ENCODE measurements at regions not wholly inside any gene's neighbourhood (a gene's known extent, or its start where the extent isn't known, plus 50 kb on each side); places are given as distances from the start of the nearest gene placed in this dataset.

- peak; percentile 98 for DNase-seq (ENCODE audit: low read depth)
Measured at GRCh38 chr3:187986514-187986934, 167.4 kb upstream of the LPP start.

GRCh38 chr3:187987187-187987586 is 166.8 kb upstream of the LPP start:
- H3K36me3 ChIP-seq (ENCODE audit: control insufficient read depth, insufficient read depth, low read length), result no peaks in the 10 kb centered on the region
- no peak for TF ChIP-seq CTCF (IDR thresholded peaks at IDR 0.05; ENCODE audit: insufficient read depth, low read length, severe bottlenecking)
- no peaks in the 10 kb centered on the region for H3K27me3 ChIP-seq (ENCODE audit: control insufficient read depth, insufficient read depth, low read length)
- H3K4me3 ChIP-seq (ENCODE audit: low read depth, low read length), result no peak overlapping the region
- DNase-seq (ENCODE audit: low read depth), result peak; percentile 33
- no peak for FAIRE-seq

More at GRCh38 chr3:187986514-187986934, 167.4 kb upstream of the LPP start:
- no peaks in the 10 kb centered on the region for H3K27me3 ChIP-seq (ENCODE audit: control insufficient read depth, insufficient read depth, low read length)
- no peak overlapping the region for H3K4me3 ChIP-seq (ENCODE audit: low read depth, low read length)
- H3K36me3 ChIP-seq (ENCODE audit: control insufficient read depth, insufficient read depth, low read length), result no peaks in the 10 kb centered on the region
- peak; percentile 47 for FAIRE-seq
- TF ChIP-seq CTCF (IDR thresholded peaks at IDR 0.05; ENCODE audit: insufficient read depth, low read length, severe bottlenecking), result peak; percentile 2

- no peak for TF ChIP-seq CTCF (IDR thresholded peaks at IDR 0.05; ENCODE audit: insufficient read depth, low read length, severe bottlenecking)
- Histone ChIP-seq H3K36me3 (ENCODE audit: control insufficient read depth, insufficient read depth, low read length) (no peaks in the 10 kb centered on the region), H3K4me3 (ENCODE audit: low read depth, low read length) (no peak overlapping the region), H3K27me3 (ENCODE audit: control insufficient read depth, insufficient read depth, low read length) (no peaks in the 10 kb centered on the region)
- DNase-seq (ENCODE audit: low read depth), result no peak
- FAIRE-seq, result no peak
Measured at GRCh38 chr3:187987924-187988323, 166.0 kb upstream of the LPP start.

GRCh38 chr3:187989575-187990153 is 164.3 kb upstream of the LPP start:
- DNase-seq (ENCODE audit: low read depth) (no peak), FAIRE-seq (no peak)
- no peaks in the 10 kb centered on the region for H3K27me3 ChIP-seq (ENCODE audit: control insufficient read depth, insufficient read depth, low read length)
- H3K4me3 ChIP-seq (ENCODE audit: low read depth, low read length), result no peak overlapping the region
- no peaks in the 10 kb centered on the region for H3K36me3 ChIP-seq (ENCODE audit: control insufficient read depth, insufficient read depth, low read length)
- no peak for TF ChIP-seq CTCF (IDR thresholded peaks at IDR 0.05; ENCODE audit: insufficient read depth, low read length, severe bottlenecking)

GRCh38 chr3:187992609-187993008 is 161.3 kb upstream of the LPP start:
- H3K4me3 ChIP-seq (ENCODE audit: low read depth, low read length), result no peak overlapping the region
- H3K27me3 ChIP-seq (ENCODE audit: control insufficient read depth, insufficient read depth, low read length), result no peaks in the 10 kb centered on the region
- no peaks in the 10 kb centered on the region for H3K36me3 ChIP-seq (ENCODE audit: control insufficient read depth, insufficient read depth, low read length)
- no peak for FAIRE-seq
- TF ChIP-seq CTCF (IDR thresholded peaks at IDR 0.05; ENCODE audit: insufficient read depth, low read length, severe bottlenecking), result no peak
- no peak for DNase-seq (ENCODE audit: low read depth)
